ENCODE measurements at regions not wholly inside any gene's neighbourhood (a gene's known extent, or its start where the extent isn't known, plus 50 kb on each side); places are given as distances from the start of the nearest gene placed in this dataset.

GRCh38 chr3:115280506-115280905, 133.4 kb upstream of the ZBTB20 start:
- Histone ChIP-seq H3K56ac (ENCODE audit: extremely low read depth, insufficient read depth, low read length) (no peak overlapping the region), H3K27ac (ENCODE audit: insufficient read depth, low read length) (no peak overlapping the region), H2AK5ac (ENCODE audit: low read depth, low read length) (no peak overlapping the region), H3K9ac (ENCODE audit: low read depth, low read length) (no peak overlapping the region), H3K23ac (ENCODE audit: low read depth, low read length) (no peak overlapping the region), H4K20me1 (ENCODE audit: insufficient read depth, low read length) (no peaks in the 10 kb centered on the region), H4K5ac (ENCODE audit: low read depth, low read length) (no peak overlapping the region), H2AFZ (replicated peaks; ENCODE audit: low read length, poor library complexity) (no peak overlapping the region), H2BK15ac (ENCODE audit: low read depth, low read length) (no peak overlapping the region), H2BK5ac (ENCODE audit: low read depth, low read length, poor library complexity, severe bottlenecking) (no peak overlapping the region), H3K4me2 (ENCODE audit: low read depth, low read length) (no peak overlapping the region), H3K27me3 (ENCODE audit: control insufficient read depth, insufficient read depth, low read length) (no peaks in the 10 kb centered on the region), H4K91ac (ENCODE audit: insufficient read depth, low read depth, low read length) (no peak overlapping the region), H3K18ac (ENCODE audit: low read depth, low read length) (no peak overlapping the region), H4K8ac (ENCODE audit: low read depth in 2 of 2, low read length in 2 of 2) (no peak overlapping the region), H3K9me1 (ENCODE audit: insufficient read depth, low read length) (no peaks in the 10 kb centered on the region), H3K36me3 (ENCODE audit: control insufficient read depth, insufficient read depth, low read length) (no peaks in the 10 kb centered on the region), H3K79me1 (ENCODE audit: low read depth in 1 of 2, low read length in 2 of 2) (no peaks in the 10 kb centered on the region), H2BK120ac (ENCODE audit: low read depth, low read length) (no peak overlapping the region), H2BK20ac (ENCODE audit: low read depth, low read length) (no peak overlapping the region), H2AK9ac (replicated peaks; ENCODE audit: low read depth, low read length, poor library complexity) (no peak overlapping the region), H3K4me1 (ENCODE audit: control insufficient read depth, insufficient read depth, low read length) (no peaks in the 10 kb centered on the region), H3K14ac (replicated peaks; ENCODE audit: low read depth, low read length) (no peak overlapping the region), H3K4ac (ENCODE audit: low read depth, low read length) (no peak overlapping the region), H3K4me3 (ENCODE audit: insufficient read depth, low read depth, low read length) (no peak overlapping the region), H3K9me3 (ENCODE audit: control insufficient read depth, insufficient read depth, low read length) (no peaks in the 10 kb centered on the region)
- ChIA-PET POLR2A (ENCODE audit: unreplicated experiment) (no interaction called here), CTCF (no interaction called here)
- in situ Hi-C loops (cut with MboI; ENCODE audit: low sequenced_read_pairs), result no loop called here
- TF ChIP-seq CHD1 (IDR thresholded peaks at IDR 0.05; ENCODE audit: low read depth, low read length) (no peak), MXI1 (IDR thresholded peaks at IDR 0.05; ENCODE audit: borderline replicate concordance, low read depth, low read length) (no peak), BHLHE40 (IDR thresholded peaks at IDR 0.05; ENCODE audit: low read depth, low read length) (no peak), MAFK (IDR thresholded peaks at IDR 0.05; ENCODE audit: low read depth, low read length) (no peak), RFX5 (IDR thresholded peaks at IDR 0.05; ENCODE audit: low read depth, low read length) (no peak), SMC3 (IDR thresholded peaks at IDR 0.05; ENCODE audit: low read depth, low read length) (no peak), NFE2L2 (IDR thresholded peaks at IDR 0.05; ENCODE audit: low read depth, low read length) (no peak), POLR2A (IDR thresholded peaks at IDR 0.05; ENCODE audit: low read depth, low read length) (no peak), CEBPB (IDR thresholded peaks at IDR 0.05; ENCODE audit: low read depth, low read length) (no peak), RAD21 (IDR thresholded peaks at IDR 0.05; ENCODE audit: low read length) (no peak), FOS (IDR thresholded peaks at IDR 0.05; ENCODE audit: low read depth, low read length) (no peak), CTCF (conservative IDR thresholded peaks at IDR 0.05; ENCODE audit: low read depth, low read length) (no peak), RCOR1 (IDR thresholded peaks at IDR 0.05; ENCODE audit: insufficient replicate concordance, low read length) (no peak), MAZ (IDR thresholded peaks at IDR 0.05; ENCODE audit: borderline replicate concordance, low read depth, low read length) (no peak)
- TF ChIP-seq, protein P1, sequence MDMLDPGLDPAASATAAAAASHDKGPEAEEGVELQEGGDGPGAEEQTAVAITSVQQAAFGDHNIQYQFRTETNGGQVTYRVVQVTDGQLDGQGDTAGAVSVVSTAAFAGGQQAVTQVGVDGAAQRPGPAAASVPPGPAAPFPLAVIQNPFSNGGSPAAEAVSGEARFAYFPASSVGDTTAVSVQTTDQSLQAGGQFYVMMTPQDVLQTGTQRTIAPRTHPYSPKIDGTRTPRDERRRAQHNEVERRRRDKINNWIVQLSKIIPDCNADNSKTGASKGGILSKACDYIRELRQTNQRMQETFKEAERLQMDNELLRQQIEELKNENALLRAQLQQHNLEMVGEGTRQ (IDR thresholded peaks at IDR 0.05; ENCODE audit: low read depth, low read length), result no peak
- TF ChIP-seq, protein P2, sequence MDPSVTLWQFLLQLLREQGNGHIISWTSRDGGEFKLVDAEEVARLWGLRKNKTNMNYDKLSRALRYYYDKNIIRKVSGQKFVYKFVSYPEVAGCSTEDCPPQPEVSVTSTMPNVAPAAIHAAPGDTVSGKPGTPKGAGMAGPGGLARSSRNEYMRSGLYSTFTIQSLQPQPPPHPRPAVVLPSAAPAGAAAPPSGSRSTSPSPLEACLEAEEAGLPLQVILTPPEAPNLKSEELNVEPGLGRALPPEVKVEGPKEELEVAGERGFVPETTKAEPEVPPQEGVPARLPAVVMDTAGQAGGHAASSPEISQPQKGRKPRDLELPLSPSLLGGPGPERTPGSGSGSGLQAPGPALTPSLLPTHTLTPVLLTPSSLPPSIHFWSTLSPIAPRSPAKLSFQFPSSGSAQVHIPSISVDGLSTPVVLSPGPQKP (IDR thresholded peaks at IDR 0.05; ENCODE audit: borderline replicate concordance, low read depth, low read length), result no peak
- no CpG with 5 or more reads among the region's 3 CpGs for WGBS, 2 experiments (ENCODE audit: extremely low coverage in 2 of 2, insufficient read length in 1 of 2)
- DNase-seq (no peak), ATAC-seq (ENCODE audit: low read depth) (no peak)
- dilution Hi-C loops (cut with HindIII; ENCODE audit: low sequenced_read_pairs, unreplicated experiment), result no loop called here
- intact Hi-C loops (cut with micrococcal nuclease), result no loop called here
- no TSS peak for BruUV-seq (replicated peaks)
